ENCODE measurements at regions not wholly inside any gene's neighbourhood (a gene's known extent, or its start where the extent isn't known, plus 50 kb on each side); places are given as distances from the start of the nearest gene placed in this dataset.

- TF ChIP-seq CTCF (IDR thresholded peaks at IDR 0.05) (no peak), POLR2A (IDR thresholded peaks at IDR 0.05) (no peak)
These were observed 479.2 kb downstream of the QKI start for GRCh38 chr6:163893609-163894189.

Data from tibial nerve (tissue), 3 donors.